Natural killer cell (primary cell): ENCODE measurements at regions not wholly inside any gene's neighbourhood (a gene's known extent, or its start where the extent isn't known, plus 50 kb on each side); places are given as distances from the start of the nearest gene placed in this dataset.

Source experiments
- ATAC-seq, 3 donors: fragments of 150-1000 bp in 2 of 3; fragments of 200-7000 bp in 1 of 3; cut with Tn5 transposase; 1 replicate in 1 of 3; 2 replicates in 2 of 3; pipeline ENCODE4 v1.10.0; 2021; ENCODE audit warnings: mild to moderate bottlenecking in 2 of 3, moderate library complexity in 2 of 3
- DNase-seq, 2 donors: peaks; one replicate each; pipeline versions ENCODE4 v3.0.0 to v3.0.0-alpha.2; 2013 to 2021; ENCODE audit warnings: mixed read lengths in 1 of 2
- H3K27ac ChIP-seq: one replicate; pipeline ENCODE4 v1.5.1; 2013; ENCODE audit warnings: mild to moderate bottlenecking, low read length
- H3K27me3 ChIP-seq: one replicate; pipeline ENCODE4 v1.6.1; 2013; ENCODE audit warnings: low read length; ENCODE audit not compliant: control insufficient read depth, insufficient read depth
- H3K36me3 ChIP-seq: one replicate; pipeline ENCODE4 v1.6.1; 2013; ENCODE audit warnings: low read length; ENCODE audit not compliant: control insufficient read depth, insufficient read depth
- H3K4me1 ChIP-seq: one replicate; pipeline ENCODE4 v1.6.1; 2013; ENCODE audit warnings: low read length; ENCODE audit not compliant: control insufficient read depth, insufficient read depth
- H3K4me3 ChIP-seq: one replicate; pipeline ENCODE4 v1.5.1; 2013; ENCODE audit warnings: low read length
- H3K9me3 ChIP-seq: one replicate; pipeline ENCODE4 v1.6.1; 2013; ENCODE audit warnings: low read length; ENCODE audit not compliant: control insufficient read depth, insufficient read depth
- H3K27ac Mint-ChIP-seq, 2 donors: one replicate each; pipeline ENCODE4 v1.8.0; 2022; ENCODE audit warnings: mild to moderate bottlenecking in 2 of 2, mixed read lengths in 2 of 2, moderate library complexity in 1 of 2
- H3K27me3 Mint-ChIP-seq, 2 donors: one replicate each; pipeline ENCODE4 v1.8.0; 2022; ENCODE audit warnings: low read depth in 2 of 2, mixed read lengths in 2 of 2
- H3K36me3 Mint-ChIP-seq: one replicate; pipeline ENCODE4 v1.8.0; 2022; ENCODE audit warnings: mixed read lengths
- H3K4me1 Mint-ChIP-seq, 2 donors: one replicate each; pipeline ENCODE4 v1.8.0; 2022; ENCODE audit warnings: mixed read lengths in 2 of 2
- H3K4me3 Mint-ChIP-seq: one replicate; pipeline ENCODE4 v1.8.0; 2022; ENCODE audit warnings: mild to moderate bottlenecking, moderate library complexity, mixed read lengths
- H3K9me3 Mint-ChIP-seq, 2 donors: one replicate each; pipeline ENCODE4 v1.8.0; 2022; ENCODE audit warnings: mixed read lengths in 2 of 2
- whole genome bisulfite sequencing: methylation state at CpG from one replicate; pipeline ENCODE4 v1.1.7; 2013; ENCODE audit warnings: missing lambda C conversion rate; ENCODE audit not compliant: insufficient coverage; 5-methylcytosine and 5-hydroxymethylcytosine counted together
- intact Hi-C: fragments of 100-400 bp; cut with micrococcal nuclease; formaldehyde crosslinking; loops from one replicate; pipeline ENCODE4 v1.14.2; 2022
- TF ChIP-seq, protein P1 (sequence below): fragments of 200-600 bp; IDR thresholded peaks from one replicate; pipeline ENCODE4 v1.8.0; 2022; ENCODE audit warnings: antibody characterized with exemption

DNA sequence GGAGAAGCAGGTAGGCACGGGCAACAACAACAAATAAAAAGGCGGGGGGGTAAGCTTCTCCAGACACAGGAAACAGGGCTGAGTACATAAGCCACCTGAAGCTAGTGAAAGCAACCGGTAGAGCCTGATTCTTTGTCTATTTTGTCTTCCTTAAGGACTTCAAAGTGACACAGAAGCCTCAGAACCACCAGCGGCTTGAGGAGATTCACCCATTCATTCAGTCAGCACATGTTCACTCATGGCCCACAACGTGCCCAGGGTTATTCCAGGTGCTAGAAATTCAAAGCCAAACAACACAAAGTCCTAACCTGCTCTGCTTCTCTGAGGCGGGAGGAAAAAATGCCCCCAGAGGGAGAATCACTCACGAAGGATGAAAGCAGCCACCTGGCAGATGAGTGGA is 69.3 kb upstream of the C7orf33 start:
- no peaks in the 10 kb centered on the region for H3K9me3 ChIP-seq
- no peaks in the 10 kb centered on the region for H3K4me1 Mint-ChIP-seq
- DNase-seq (no peak), ATAC-seq (no peak)
- H3K4me3 ChIP-seq, result no peak overlapping the region
- H3K27me3 ChIP-seq, result peaks cover 5% of the 10 kb centered on the region
- WGBS, result 79% methylated on average over 7 of the region's 7 CpGs
- no peaks in the 10 kb centered on the region for H3K9me3 Mint-ChIP-seq
- H3K4me1 ChIP-seq, result no peaks in the 10 kb centered on the region
- TF ChIP-seq, protein P1, sequence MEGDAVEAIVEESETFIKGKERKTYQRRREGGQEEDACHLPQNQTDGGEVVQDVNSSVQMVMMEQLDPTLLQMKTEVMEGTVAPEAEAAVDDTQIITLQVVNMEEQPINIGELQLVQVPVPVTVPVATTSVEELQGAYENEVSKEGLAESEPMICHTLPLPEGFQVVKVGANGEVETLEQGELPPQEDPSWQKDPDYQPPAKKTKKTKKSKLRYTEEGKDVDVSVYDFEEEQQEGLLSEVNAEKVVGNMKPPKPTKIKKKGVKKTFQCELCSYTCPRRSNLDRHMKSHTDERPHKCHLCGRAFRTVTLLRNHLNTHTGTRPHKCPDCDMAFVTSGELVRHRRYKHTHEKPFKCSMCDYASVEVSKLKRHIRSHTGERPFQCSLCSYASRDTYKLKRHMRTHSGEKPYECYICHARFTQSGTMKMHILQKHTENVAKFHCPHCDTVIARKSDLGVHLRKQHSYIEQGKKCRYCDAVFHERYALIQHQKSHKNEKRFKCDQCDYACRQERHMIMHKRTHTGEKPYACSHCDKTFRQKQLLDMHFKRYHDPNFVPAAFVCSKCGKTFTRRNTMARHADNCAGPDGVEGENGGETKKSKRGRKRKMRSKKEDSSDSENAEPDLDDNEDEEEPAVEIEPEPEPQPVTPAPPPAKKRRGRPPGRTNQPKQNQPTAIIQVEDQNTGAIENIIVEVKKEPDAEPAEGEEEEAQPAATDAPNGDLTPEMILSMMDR, result no peak
- intact Hi-C loops, result no loop called here
- no peak overlapping the region for H3K4me3 Mint-ChIP-seq
- H3K36me3 Mint-ChIP-seq, result no peaks in the 10 kb centered on the region
- no peaks in the 10 kb centered on the region for H3K36me3 ChIP-seq
- H3K27me3 Mint-ChIP-seq, result peaks cover 35 to 66% of the 10 kb centered on the region in 2 donors
- H3K27ac ChIP-seq, result no peak overlapping the region
- no peak overlapping the region for H3K27ac Mint-ChIP-seq

DNA sequence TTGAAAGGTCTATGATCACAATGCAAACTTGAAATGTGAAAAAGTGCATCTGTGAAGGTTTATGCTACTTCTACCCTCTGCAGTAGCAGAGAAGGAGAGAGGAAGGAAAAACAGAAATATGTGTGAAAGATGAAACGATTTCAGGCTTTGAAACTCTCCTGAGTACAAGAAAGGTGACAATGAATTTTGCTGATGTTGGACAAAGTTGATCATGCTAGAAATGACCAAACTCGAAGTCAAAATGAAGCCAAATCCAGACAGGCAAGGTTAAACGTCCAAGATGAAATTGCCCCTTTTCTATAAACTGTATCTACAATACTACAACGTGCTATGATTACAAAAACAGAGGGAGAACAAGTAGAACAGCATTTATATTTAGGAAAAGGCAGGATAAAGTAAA is 67.0 kb upstream of the C7orf33 start:
- H3K4me1 ChIP-seq, result peaks cover 3% of the 10 kb centered on the region
- DNase-seq (no peak), ATAC-seq (no peak)
- intact Hi-C loops, result no loop called here
- no peak overlapping the region for H3K27ac ChIP-seq
- no peaks in the 10 kb centered on the region for H3K9me3 Mint-ChIP-seq
- H3K4me3 ChIP-seq, result no peak overlapping the region
- no peak overlapping the region for H3K4me3 Mint-ChIP-seq
- H3K27me3 ChIP-seq, result peaks cover 5% of the 10 kb centered on the region
- H3K36me3 ChIP-seq, result no peaks in the 10 kb centered on the region
- TF ChIP-seq, protein P1, result no peak
- H3K27me3 Mint-ChIP-seq, result peaks cover 33 to 64% of the 10 kb centered on the region in 2 donors
- H3K4me1 Mint-ChIP-seq, result peaks cover 0 to 6% of the 10 kb centered on the region in 2 donors
- no peaks in the 10 kb centered on the region for H3K36me3 Mint-ChIP-seq
- WGBS, result 27% methylated on average over 2 of the region's 4 CpGs
- no peak overlapping the region for H3K27ac Mint-ChIP-seq
- H3K9me3 ChIP-seq, result no peaks in the 10 kb centered on the region

DNA sequence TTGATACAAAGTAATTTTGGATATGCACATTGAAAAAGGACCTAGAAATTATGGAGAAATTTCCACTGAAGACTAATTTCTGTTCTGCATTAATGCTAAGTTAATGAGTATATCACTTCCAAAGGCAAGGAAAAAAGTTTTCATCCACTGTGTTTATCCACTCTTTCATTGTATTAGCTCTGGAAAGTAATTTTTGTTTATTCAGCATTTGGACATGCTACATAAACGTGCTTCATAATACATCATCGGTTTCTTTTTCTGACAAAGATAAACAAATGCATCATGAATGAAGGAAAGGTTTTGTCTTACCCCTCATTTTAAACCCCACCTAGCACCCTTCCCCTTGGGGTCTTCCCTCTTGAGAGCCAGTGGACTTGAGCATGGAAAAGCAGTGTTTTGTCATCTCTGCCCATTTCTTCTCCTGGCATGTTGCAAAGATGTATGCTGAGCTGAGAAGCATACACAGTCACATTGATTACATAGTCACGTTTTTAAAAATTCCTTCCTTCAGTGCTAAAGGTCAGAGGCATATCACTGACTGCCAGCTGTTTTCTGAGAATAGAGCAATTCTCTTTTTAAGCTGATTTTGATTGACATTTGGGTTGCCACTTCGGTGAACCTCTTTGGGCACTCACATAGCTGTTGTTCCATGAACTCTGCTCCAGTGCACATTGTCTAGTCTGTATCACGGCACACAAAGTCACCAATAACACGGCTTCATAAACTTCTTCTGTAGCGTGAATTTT is 65.9 kb upstream of the C7orf33 start:
- H3K27me3 Mint-ChIP-seq, result peaks cover 34 to 57% of the 10 kb centered on the region in 2 donors
- no peaks in the 10 kb centered on the region for H3K36me3 Mint-ChIP-seq

More for the DNA sequence above, 65.9 kb upstream of the C7orf33 start:
- Histone ChIP-seq H3K36me3 (no peaks in the 10 kb centered on the region), H3K4me1 (peaks cover 3% of the 10 kb centered on the region), H3K4me3 (no peak overlapping the region), H3K27me3 (peaks cover 5% of the 10 kb centered on the region), H3K27ac (no peak overlapping the region), H3K9me3 (no peaks in the 10 kb centered on the region)
- ATAC-seq (no peak), DNase-seq (no peak)
- no peak overlapping the region for H3K4me3 Mint-ChIP-seq
- H3K9me3 Mint-ChIP-seq, result no peaks in the 10 kb centered on the region
- peaks cover 0 to 6% of the 10 kb centered on the region in 2 donors for H3K4me1 Mint-ChIP-seq
- 81% methylated on average over 5 of the region's 7 CpGs for WGBS
- H3K27ac Mint-ChIP-seq, result no peak overlapping the region
- intact Hi-C loops, result no loop called here
- TF ChIP-seq, protein P1, result no peak
